HFFc6 (cell line): ENCODE measurements at regions not wholly inside any gene's neighbourhood (a gene's known extent, or its start where the extent isn't known, plus 50 kb on each side); places are given as distances from the start of the nearest gene placed in this dataset.

ENCODE experiments used
- DNase-seq: peaks from one replicate; pipeline ENCODE4 v3.0.0-alpha.2; 2018
- H3K27ac Mint-ChIP-seq: 2 replicates; pipeline ENCODE4 v1.8.0; 2020; ENCODE audit warnings: mild to moderate bottlenecking, mixed read lengths
- H3K27me3 Mint-ChIP-seq: 2 replicates; pipeline ENCODE4 v1.8.0; 2021; ENCODE audit warnings: mild to moderate bottlenecking, moderate library complexity, mixed read lengths; ENCODE audit not compliant: insufficient read depth
- H3K36me3 Mint-ChIP-seq: 2 replicates; pipeline ENCODE4 v1.8.0; 2021; ENCODE audit warnings: low read depth, mixed read lengths
- H3K4me1 Mint-ChIP-seq: 2 replicates; pipeline ENCODE4 v1.8.0; 2020; ENCODE audit warnings: low read depth, mixed read lengths
- H3K4me3 Mint-ChIP-seq: 2 replicates; pipeline ENCODE4 v1.8.0; 2020; ENCODE audit warnings: mild to moderate bottlenecking, moderate library complexity, mixed read lengths
- H3K9me3 Mint-ChIP-seq: 2 replicates; pipeline ENCODE4 v1.8.0; 2020; ENCODE audit warnings: mild to moderate bottlenecking, mixed read lengths
- TF ChIP-seq, protein P1 (sequence below): fragments of 200-600 bp; sonication (generic); IDR thresholded peaks from 2 replicates; pipeline ENCODE4 v1.5.0; 2021; ENCODE audit warnings: antibody characterized with exemption, mild to moderate bottlenecking

DNA sequence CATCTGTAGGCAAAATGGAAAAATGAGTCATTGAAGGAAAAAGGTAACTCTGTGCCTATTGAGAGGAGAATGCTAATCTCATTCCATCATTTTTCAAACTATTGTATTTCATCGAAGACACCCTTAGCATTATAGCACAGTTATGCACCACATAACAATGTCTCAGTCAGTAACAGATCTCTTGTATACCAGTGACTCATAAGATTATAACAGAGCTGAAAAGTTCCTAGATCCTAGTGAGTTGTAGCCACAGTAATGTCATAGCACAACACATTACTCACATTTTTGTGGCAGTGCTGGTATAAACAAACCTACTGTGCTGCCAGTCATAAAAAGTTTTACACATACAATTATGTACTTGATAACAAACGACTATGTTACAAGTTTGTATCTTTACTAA is 1077.6 kb downstream of the DIAPH3 start:
- Mint-ChIP-seq H3K27ac (no peak overlapping the region), H3K4me1 (no peaks in the 10 kb centered on the region), H3K36me3 (no peaks in the 10 kb centered on the region), H3K27me3 (no peaks in the 10 kb centered on the region), H3K9me3 (peaks cover 28% of the 10 kb centered on the region), H3K4me3 (no peak overlapping the region)
- DNase-seq, result no peak
- TF ChIP-seq, protein P1, sequence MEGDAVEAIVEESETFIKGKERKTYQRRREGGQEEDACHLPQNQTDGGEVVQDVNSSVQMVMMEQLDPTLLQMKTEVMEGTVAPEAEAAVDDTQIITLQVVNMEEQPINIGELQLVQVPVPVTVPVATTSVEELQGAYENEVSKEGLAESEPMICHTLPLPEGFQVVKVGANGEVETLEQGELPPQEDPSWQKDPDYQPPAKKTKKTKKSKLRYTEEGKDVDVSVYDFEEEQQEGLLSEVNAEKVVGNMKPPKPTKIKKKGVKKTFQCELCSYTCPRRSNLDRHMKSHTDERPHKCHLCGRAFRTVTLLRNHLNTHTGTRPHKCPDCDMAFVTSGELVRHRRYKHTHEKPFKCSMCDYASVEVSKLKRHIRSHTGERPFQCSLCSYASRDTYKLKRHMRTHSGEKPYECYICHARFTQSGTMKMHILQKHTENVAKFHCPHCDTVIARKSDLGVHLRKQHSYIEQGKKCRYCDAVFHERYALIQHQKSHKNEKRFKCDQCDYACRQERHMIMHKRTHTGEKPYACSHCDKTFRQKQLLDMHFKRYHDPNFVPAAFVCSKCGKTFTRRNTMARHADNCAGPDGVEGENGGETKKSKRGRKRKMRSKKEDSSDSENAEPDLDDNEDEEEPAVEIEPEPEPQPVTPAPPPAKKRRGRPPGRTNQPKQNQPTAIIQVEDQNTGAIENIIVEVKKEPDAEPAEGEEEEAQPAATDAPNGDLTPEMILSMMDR, result no peak

DNA sequence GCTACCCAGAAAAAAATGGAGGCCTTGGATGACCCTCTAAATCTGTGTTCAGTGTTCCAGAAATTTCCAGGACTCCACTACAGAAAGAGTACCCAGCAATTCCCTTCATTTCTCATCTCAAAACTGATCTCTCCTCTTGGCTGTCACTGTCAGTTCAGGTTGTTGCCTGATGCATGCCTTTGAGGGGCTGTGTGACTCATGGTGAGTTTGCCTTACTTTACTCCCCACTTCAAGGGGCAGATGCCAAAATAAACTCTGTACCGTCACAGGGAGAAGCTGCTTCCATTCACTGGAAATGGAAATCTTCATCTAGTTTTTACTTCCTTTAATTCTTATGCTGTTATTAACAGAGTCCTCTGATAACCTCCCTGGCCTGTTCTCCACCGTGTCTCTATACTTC is 1075.0 kb downstream of the DIAPH3 start:
- TF ChIP-seq, protein P1, result no peak
- Mint-ChIP-seq H3K9me3 (peaks cover 27% of the 10 kb centered on the region), H3K27me3 (no peaks in the 10 kb centered on the region), H3K4me3 (no peak overlapping the region), H3K36me3 (no peaks in the 10 kb centered on the region), H3K4me1 (no peaks in the 10 kb centered on the region), H3K27ac (no peak overlapping the region)
- DNase-seq, result no peak

DNA sequence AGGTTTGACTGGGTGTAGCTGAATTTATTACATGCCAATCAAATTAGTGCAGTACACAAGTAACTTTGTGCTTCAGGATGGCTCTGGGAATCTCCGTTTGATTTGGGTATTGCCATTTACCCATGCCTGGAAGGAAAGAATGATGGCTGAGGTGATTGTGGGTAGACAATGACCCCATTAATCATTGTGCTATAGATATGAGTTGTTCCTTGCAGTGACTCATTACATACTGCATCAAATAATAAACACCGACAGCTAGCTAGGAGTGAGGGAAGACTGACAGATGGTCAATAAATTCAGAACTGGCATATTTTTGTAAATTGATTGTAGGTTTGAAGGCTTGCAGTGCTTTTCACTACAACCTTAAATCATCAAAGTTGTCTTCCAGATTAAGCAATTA is 1069.5 kb downstream of the DIAPH3 start:
- Mint-ChIP-seq H3K4me1 (no peaks in the 10 kb centered on the region), H3K36me3 (no peaks in the 10 kb centered on the region), H3K27ac (no peak overlapping the region), H3K9me3 (peaks cover 36% of the 10 kb centered on the region), H3K4me3 (no peak overlapping the region), H3K27me3 (no peaks in the 10 kb centered on the region)
- TF ChIP-seq, protein P1, result no peak
- DNase-seq, result no peak

DNA sequence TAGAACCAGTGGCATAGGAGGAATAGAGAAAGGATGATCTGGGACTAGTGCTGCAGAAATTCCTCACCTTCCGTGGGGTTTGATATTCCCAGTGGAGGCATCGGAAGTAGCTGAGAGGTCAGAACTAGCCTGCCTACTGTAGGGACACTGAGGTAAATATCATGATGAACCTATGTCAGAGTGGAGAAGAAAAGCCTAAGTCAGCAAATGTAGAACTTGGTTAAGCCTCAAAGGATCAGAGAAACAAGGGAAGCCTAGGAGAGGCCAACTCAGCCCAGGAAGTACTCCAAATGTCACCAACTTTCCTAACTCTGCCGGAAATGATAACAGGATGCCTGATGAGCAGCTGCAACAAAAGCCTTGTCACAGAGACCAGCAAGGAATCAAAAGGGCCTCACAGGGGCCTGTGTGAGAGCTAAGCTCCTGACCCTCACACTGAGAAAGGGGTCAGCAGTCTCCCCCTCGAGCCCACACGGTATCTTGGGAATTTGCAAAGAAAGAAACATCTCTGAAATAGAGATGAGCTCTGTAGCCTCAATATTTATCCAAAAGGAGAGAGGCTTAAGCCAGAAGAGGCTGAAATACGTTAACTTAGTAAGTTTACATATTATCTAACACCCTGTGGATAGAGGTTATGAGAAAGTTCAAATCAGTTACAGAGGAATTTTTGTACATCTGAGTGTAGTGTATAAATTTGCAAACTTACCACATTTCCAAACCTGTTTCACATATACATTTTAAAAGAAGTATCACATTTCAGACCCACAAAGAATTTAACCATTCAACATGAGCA is 1064.3 kb downstream of the DIAPH3 start:
- H3K4me1 Mint-ChIP-seq, result no peaks in the 10 kb centered on the region
- no peaks in the 10 kb centered on the region for H3K27me3 Mint-ChIP-seq

DNA sequence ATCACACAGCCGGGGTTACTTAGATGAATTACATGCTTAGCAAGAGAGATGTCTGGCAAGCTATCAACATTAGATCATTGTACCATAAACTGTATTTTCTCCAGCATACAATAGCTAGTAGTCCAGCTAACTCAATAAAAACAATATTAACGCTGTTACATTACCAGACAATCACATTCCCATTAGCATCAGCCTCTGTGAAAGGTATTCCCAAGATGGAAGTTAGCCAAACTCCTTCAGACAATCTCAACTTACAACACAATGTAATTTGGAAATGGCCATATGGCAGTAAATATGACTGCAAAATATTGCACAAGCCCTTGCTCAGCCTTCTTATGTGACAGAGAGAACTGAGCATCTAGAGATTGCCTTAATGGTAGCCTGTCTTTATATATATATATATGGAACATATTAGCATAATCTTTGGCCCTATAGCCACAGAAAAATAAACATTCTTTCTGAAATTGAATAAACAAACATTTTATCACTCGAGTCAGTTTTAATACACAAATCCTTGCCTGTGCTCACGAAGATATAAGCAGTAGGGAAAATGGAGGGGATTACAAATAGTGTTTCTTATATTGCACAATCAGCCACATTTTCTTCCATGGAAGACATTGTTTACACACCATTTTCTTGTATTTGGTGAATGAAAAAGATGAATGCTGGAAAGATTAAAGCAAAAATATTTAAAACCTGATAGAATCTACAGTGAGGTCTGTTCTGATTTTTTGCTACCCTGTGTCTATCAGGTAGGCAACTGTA is 1060.5 kb downstream of the DIAPH3 start:
- Mint-ChIP-seq H3K27me3 (no peaks in the 10 kb centered on the region), H3K27ac (no peak overlapping the region), H3K36me3 (no peaks in the 10 kb centered on the region), H3K4me3 (no peak overlapping the region), H3K9me3 (peaks cover 17% of the 10 kb centered on the region), H3K4me1 (no peaks in the 10 kb centered on the region)
- DNase-seq, result no peak
- TF ChIP-seq, protein P1, result no peak

More for the DNA sequence above, 1064.3 kb downstream of the DIAPH3 start:
- Mint-ChIP-seq H3K27ac (no peak overlapping the region), H3K36me3 (no peaks in the 10 kb centered on the region), H3K4me3 (no peak overlapping the region), H3K9me3 (peaks cover 21% of the 10 kb centered on the region)
- DNase-seq, result no peak
- TF ChIP-seq, protein P1, result no peak
